B cell (primary cell): ENCODE measurements at regions not wholly inside any gene's neighbourhood (a gene's known extent, or its start where the extent isn't known, plus 50 kb on each side); places are given as distances from the start of the nearest gene placed in this dataset.

Experiments used
- ATAC-seq: fragments of 200-7000 bp; cut with Tn5 transposase; one replicate; pipeline ENCODE4 v1.10.0; 2021; ENCODE audit warnings: low read depth, mild to moderate bottlenecking, moderate number of reproducible peaks, moderate library complexity
- CTCF ChIA-PET: fragments of 350-600 bp; sonication (Branson Sonifier 250); formaldehyde crosslinking; loops from one replicate; lab custom pipeline; 2021; ENCODE audit warnings: antibody characterized with exemption, inconsistent platforms; lab: Charles Lee
- POLR2A ChIA-PET: fragments of 350-600 bp; sonication (Branson Sonifier 250); formaldehyde crosslinking; loops from one replicate; lab custom pipeline; 2021; ENCODE audit warnings: antibody characterized with exemption; lab: Charles Lee
- DNase-seq: peaks from one replicate; pipeline ENCODE4 v3.0.0; 2013
- H2AFZ ChIP-seq: 2 replicates; pipeline ENCODE4 v1.6.1; 2012; ENCODE audit warnings: mild to moderate bottlenecking, low read depth, low read length; ENCODE audit not compliant: insufficient read depth, poor library complexity, severe bottlenecking
- H3K27ac ChIP-seq, 2 donors: 1 replicate in 1 of 2; 2 replicates in 1 of 2; pipeline ENCODE4 v1.5.1; 2012 to 2013; ENCODE audit warnings: low read length in 2 of 2, mild to moderate bottlenecking in 2 of 2, moderate library complexity in 1 of 2
- H3K27me3 ChIP-seq, 4 experiments: fragments of 200-600 bp in 1 of 4; sonication (generic) in 1 of 4; replicated peaks in 1 of 4; 1 replicate in 2 of 4; 2 replicates in 2 of 4; pipeline versions ENCODE4 v1.6.1 to v1.7.0; 2013 to 2016; ENCODE audit warnings: low read length in 3 of 4, mild to moderate bottlenecking in 2 of 4, mixed read lengths in 1 of 4, moderate library complexity in 1 of 4; ENCODE audit not compliant: insufficient read depth in 4 of 4, control insufficient read depth in 3 of 4; ENCODE audit errors: control extremely low read depth in 1 of 4
- H3K36me3 ChIP-seq, 2 experiments: replicated peaks in 1 of 2; 1 replicate in 1 of 2; 2 replicates in 1 of 2; pipeline versions ENCODE4 v1.6.1 to v1.7.1; 2013; ENCODE audit warnings: low read length in 1 of 2; ENCODE audit not compliant: insufficient read depth in 2 of 2, control insufficient read depth in 1 of 2; ENCODE audit errors: control extremely low read depth in 1 of 2, extremely low read depth in 1 of 2
- H3K4me1 ChIP-seq, 2 donors: fragments of 200-600 bp in 1 of 2; sonication (generic) in 1 of 2; 1 replicate in 1 of 2; 2 replicates in 1 of 2; pipeline versions ENCODE4 v1.5.1 to v1.6.1; 2013 to 2017; ENCODE audit warnings: low read length in 2 of 2; ENCODE audit not compliant: control insufficient read depth in 2 of 2, insufficient read depth in 2 of 2
- H3K4me2 ChIP-seq: replicated peaks from 2 replicates; pipeline ENCODE3; 2012; ENCODE audit warnings: mild to moderate bottlenecking, low read depth, low read length; ENCODE audit not compliant: poor library complexity, severe bottlenecking
- H3K4me3 ChIP-seq, 5 experiments: fragments of 200-600 bp in 1 of 5; sonication (generic) in 1 of 5; 1 replicate in 3 of 5; 2 replicates in 2 of 5; pipeline versions ENCODE4 v1.5.1 to v1.7.0; 2011 to 2016; ENCODE audit warnings: low read length in 4 of 5, mild to moderate bottlenecking in 4 of 5, low read depth in 2 of 5, control low read depth in 1 of 5, moderate library complexity in 1 of 5; ENCODE audit not compliant: insufficient read depth in 1 of 5; ENCODE audit errors: control extremely low read depth in 1 of 5, extremely low read depth in 1 of 5
- H3K79me2 ChIP-seq: fragments of 200-600 bp; sonication (generic); one replicate; pipeline ENCODE4 v1.6.0; 2016; ENCODE audit warnings: low read length; ENCODE audit not compliant: control insufficient read depth, insufficient read depth
- H3K9ac ChIP-seq: fragments of 200-600 bp; sonication (generic); 2 replicates; pipeline ENCODE4 v1.6.1; 2017; ENCODE audit warnings: mild to moderate bottlenecking, low read length, moderate library complexity
- H3K9me3 ChIP-seq, 3 donors: one replicate each; pipeline versions ENCODE4 v1.6.1 to v1.7.1; 2013; ENCODE audit warnings: low read length in 2 of 3; ENCODE audit not compliant: control insufficient read depth in 2 of 3, insufficient read depth in 1 of 3; ENCODE audit errors: control extremely low read depth in 1 of 3
- H4K20me1 ChIP-seq: 2 replicates; pipeline ENCODE4 v1.6.0; 2012; ENCODE audit warnings: mild to moderate bottlenecking, low read length; ENCODE audit not compliant: insufficient read depth, control insufficient read depth, poor library complexity, severe bottlenecking
- H3K27ac Mint-ChIP-seq: one replicate; pipeline ENCODE4 v1.8.0; 2021; ENCODE audit warnings: mixed read lengths
- H3K27me3 Mint-ChIP-seq: one replicate; pipeline ENCODE4 v1.8.0; 2021; ENCODE audit warnings: mixed read lengths
- H3K4me1 Mint-ChIP-seq: one replicate; pipeline ENCODE4 v1.8.0; 2021; ENCODE audit warnings: mixed read lengths
- H3K4me3 Mint-ChIP-seq: one replicate; pipeline ENCODE4 v1.8.0; 2021; ENCODE audit warnings: mixed read lengths
- H3K9me3 Mint-ChIP-seq: one replicate; pipeline ENCODE4 v1.8.0; 2022; ENCODE audit warnings: mixed read lengths; ENCODE audit not compliant: insufficient read depth
- EZH2 ChIP-seq: IDR thresholded peaks from 2 replicates; pipeline ENCODE4 v1.6.1; 2012; ENCODE audit warnings: borderline replicate concordance, low read depth, mild to moderate bottlenecking, moderate library complexity, low read length; ENCODE audit not compliant: insufficient read depth, poor library complexity, severe bottlenecking
- WGBS: methylation state at CpG from one replicate; pipeline ENCODE4 v1.1.5; 2013; ENCODE audit warnings: missing lambda C conversion rate; ENCODE audit not compliant: insufficient coverage; 5-methylcytosine and 5-hydroxymethylcytosine counted together
- intact Hi-C: fragments of 100-400 bp; cut with micrococcal nuclease; formaldehyde crosslinking; loops from one replicate; pipeline ENCODE4 v1.10.0; 2022
- TF ChIP-seq, protein P1 (sequence below): fragments of 200-600 bp; IDR thresholded peaks from one replicate; pipeline ENCODE4 v1.8.0; 2022; ENCODE audit warnings: antibody characterized with exemption, mild to moderate bottlenecking

DNA sequence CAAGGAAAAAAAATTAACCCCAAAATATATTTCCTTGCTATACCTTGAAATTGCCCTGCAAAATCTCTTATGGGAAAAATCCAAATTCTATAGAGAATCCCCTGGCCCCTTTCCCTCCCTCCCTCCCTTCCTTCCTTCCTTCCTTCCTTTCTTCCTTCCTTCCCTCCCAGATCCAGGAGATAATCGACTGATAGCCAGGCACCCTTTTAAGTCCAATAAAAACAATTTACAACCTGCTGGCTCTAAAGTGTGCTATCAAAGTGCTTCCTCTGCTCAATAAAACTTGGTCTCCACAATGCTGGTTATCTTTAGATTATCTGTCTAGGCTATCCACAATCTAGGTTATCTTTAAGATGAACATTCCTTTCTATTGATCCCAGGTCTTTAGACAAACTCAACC is 83.1 kb upstream of the TUBA3C start:
- ATAC-seq = no peak
- Histone ChIP-seq H4K20me1 (no peaks in the 10 kb centered on the region), H3K27ac (no peak overlapping the region), H2AFZ (no peak overlapping the region), H3K79me2 (no peaks in the 10 kb centered on the region), H3K4me2 (no peak overlapping the region), H3K27me3 (no peaks in the 10 kb centered on the region), H3K9ac (no peak overlapping the region), H3K36me3 (no peaks in the 10 kb centered on the region), H3K9me3 (no peaks in the 10 kb centered on the region), H3K4me1 (no peaks in the 10 kb centered on the region), H3K4me3 (no peak overlapping the region)
- TF ChIP-seq, protein P1, sequence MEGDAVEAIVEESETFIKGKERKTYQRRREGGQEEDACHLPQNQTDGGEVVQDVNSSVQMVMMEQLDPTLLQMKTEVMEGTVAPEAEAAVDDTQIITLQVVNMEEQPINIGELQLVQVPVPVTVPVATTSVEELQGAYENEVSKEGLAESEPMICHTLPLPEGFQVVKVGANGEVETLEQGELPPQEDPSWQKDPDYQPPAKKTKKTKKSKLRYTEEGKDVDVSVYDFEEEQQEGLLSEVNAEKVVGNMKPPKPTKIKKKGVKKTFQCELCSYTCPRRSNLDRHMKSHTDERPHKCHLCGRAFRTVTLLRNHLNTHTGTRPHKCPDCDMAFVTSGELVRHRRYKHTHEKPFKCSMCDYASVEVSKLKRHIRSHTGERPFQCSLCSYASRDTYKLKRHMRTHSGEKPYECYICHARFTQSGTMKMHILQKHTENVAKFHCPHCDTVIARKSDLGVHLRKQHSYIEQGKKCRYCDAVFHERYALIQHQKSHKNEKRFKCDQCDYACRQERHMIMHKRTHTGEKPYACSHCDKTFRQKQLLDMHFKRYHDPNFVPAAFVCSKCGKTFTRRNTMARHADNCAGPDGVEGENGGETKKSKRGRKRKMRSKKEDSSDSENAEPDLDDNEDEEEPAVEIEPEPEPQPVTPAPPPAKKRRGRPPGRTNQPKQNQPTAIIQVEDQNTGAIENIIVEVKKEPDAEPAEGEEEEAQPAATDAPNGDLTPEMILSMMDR = no peak
- TF ChIP-seq EZH2 = no peak
- intact Hi-C loops = no loop called here
- Mint-ChIP-seq H3K9me3 (no peaks in the 10 kb centered on the region), H3K27ac (no peak overlapping the region), H3K4me3 (no peak overlapping the region), H3K27me3 (no peaks in the 10 kb centered on the region), H3K4me1 (no peaks in the 10 kb centered on the region)
- POLR2A ChIA-PET = no interaction called here
- DNase-seq = no peak
- 80% methylated on average over 1 of the region's 1 CpG for WGBS
- CTCF ChIA-PET = no interaction called here

DNA sequence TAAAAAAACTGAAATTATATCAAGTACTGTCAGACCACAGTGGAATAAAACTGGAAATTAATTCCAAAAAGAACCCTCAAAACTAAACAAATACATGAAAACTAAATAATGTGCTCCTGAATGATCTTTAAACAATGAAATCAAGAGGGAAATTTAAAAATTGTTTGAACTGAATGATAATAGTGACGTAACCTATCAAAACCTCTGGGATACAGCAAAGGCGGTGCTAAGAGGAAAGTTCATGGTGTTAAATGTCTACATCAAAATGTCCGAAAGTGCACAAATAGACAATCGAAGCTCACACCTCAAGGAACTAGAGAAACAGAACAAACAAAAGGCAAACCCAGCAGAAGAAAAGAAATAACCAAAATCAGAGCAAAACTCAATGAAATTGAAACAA is 70.8 kb upstream of the TUBA3C start:
- TF ChIP-seq, protein P1 = no peak
- TF ChIP-seq EZH2 = no peak
- POLR2A ChIA-PET = no interaction called here
- Histone ChIP-seq H3K36me3 (no peaks in the 10 kb centered on the region), H3K4me2 (no peak overlapping the region), H3K4me3 (no peak overlapping the region), H3K27me3 (no peaks in the 10 kb centered on the region), H3K79me2 (no peaks in the 10 kb centered on the region), H3K27ac (no peak overlapping the region), H3K9me3 (peaks cover 0 to 7% (median 5%) of the 10 kb centered on the region in 3 donors), H2AFZ (no peak overlapping the region), H3K4me1 (no peaks in the 10 kb centered on the region), H3K9ac (no peak overlapping the region), H4K20me1 (no peaks in the 10 kb centered on the region)
- no peak overlapping the region for H3K4me3 Mint-ChIP-seq
- H3K27me3 Mint-ChIP-seq = no peaks in the 10 kb centered on the region
- no peak overlapping the region for H3K27ac Mint-ChIP-seq
- intact Hi-C loops = no loop called here
- no peaks in the 10 kb centered on the region for H3K4me1 Mint-ChIP-seq
- DNase-seq (no peak), ATAC-seq (no peak)
- CTCF ChIA-PET = no interaction called here
- WGBS = no CpG with 5 or more reads among the region's 4 CpGs
- peaks cover 30% of the 10 kb centered on the region for H3K9me3 Mint-ChIP-seq
